CD14-positive monocyte (primary cell): ENCODE measurements at regions not wholly inside any gene's neighbourhood (a gene's known extent, or its start where the extent isn't known, plus 50 kb on each side); places are given as distances from the start of the nearest gene placed in this dataset.

Source experiments
- DNase-seq, 3 donors: peaks; one replicate each; pipeline ENCODE4 v3.0.0-alpha.2; 2011 to 2022
- H2AFZ ChIP-seq: 2 replicates; pipeline ENCODE4 v1.6.0; 2012; ENCODE audit warnings: mild to moderate bottlenecking, low read depth, low read length, inconsistent platforms; ENCODE audit not compliant: insufficient read depth, poor library complexity, severe bottlenecking
- H3K27ac ChIP-seq, 2 donors: 1 replicate in 1 of 2; 2 replicates in 1 of 2; pipeline ENCODE4 v1.5.1; 2012 to 2013; ENCODE audit warnings: low read length in 2 of 2, control low read depth in 1 of 2, inconsistent platforms in 1 of 2, low read depth in 1 of 2, mild to moderate bottlenecking in 1 of 2
- H3K27me3 ChIP-seq, 2 donors: one replicate each; pipeline versions ENCODE4 v1.6.0 to v1.6.1; 2011 to 2013; ENCODE audit warnings: low read length in 2 of 2; ENCODE audit not compliant: control insufficient read depth in 2 of 2, insufficient read depth in 2 of 2
- H3K36me3 ChIP-seq, 2 donors: replicated peaks in 1 of 2; 1 replicate in 1 of 2; 2 replicates in 1 of 2; pipeline versions ENCODE4 v1.5.1 to v1.6.1; 2012 to 2013; ENCODE audit warnings: low read length in 2 of 2, control low read depth in 1 of 2, inconsistent platforms in 1 of 2, mild to moderate bottlenecking in 1 of 2; ENCODE audit not compliant: insufficient read depth in 2 of 2, control insufficient read depth in 1 of 2
- H3K4me1 ChIP-seq, 2 donors: 1 replicate in 1 of 2; 2 replicates in 1 of 2; pipeline versions ENCODE4 v1.5.1 to v1.6.1; 2012 to 2013; ENCODE audit warnings: low read length in 2 of 2, control low read depth in 1 of 2, inconsistent platforms in 1 of 2, mild to moderate bottlenecking in 1 of 2, moderate library complexity in 1 of 2; ENCODE audit not compliant: insufficient read depth in 2 of 2, control insufficient read depth in 1 of 2
- H3K4me2 ChIP-seq: replicated peaks from 2 replicates; pipeline ENCODE3; 2012; ENCODE audit warnings: low read length, moderate library complexity, mild to moderate bottlenecking; ENCODE audit not compliant: poor library complexity, severe bottlenecking; ENCODE audit errors: extremely low read depth
- H3K4me3 ChIP-seq, 3 experiments: fragments of 200-600 bp in 1 of 3; sonication (generic) in 1 of 3; replicated peaks in 1 of 3; 1 replicate in 2 of 3; 2 replicates in 1 of 3; pipeline ENCODE4 v1.5.1; 2011 to 2013; ENCODE audit warnings: low read length in 3 of 3, mild to moderate bottlenecking in 3 of 3, control low read depth in 2 of 3, low read depth in 2 of 3, inconsistent platforms in 1 of 3, moderate library complexity in 1 of 3
- H3K79me2 ChIP-seq: 2 replicates; pipeline ENCODE4 v1.6.0; 2012; ENCODE audit warnings: mild to moderate bottlenecking, control low read depth, inconsistent platforms, low read length, moderate library complexity; ENCODE audit not compliant: insufficient read depth
- H3K9ac ChIP-seq: 2 replicates; pipeline ENCODE4 v1.6.0; 2017; ENCODE audit warnings: low read length, mild to moderate bottlenecking; ENCODE audit not compliant: insufficient read depth, poor library complexity, severe bottlenecking
- H3K9me3 ChIP-seq, 2 donors: replicated peaks in 1 of 2; 1 replicate in 1 of 2; 2 replicates in 1 of 2; pipeline versions ENCODE4 v1.5.1 to v1.6.1; 2012 to 2013; ENCODE audit warnings: low read length in 2 of 2, control low read depth in 1 of 2; ENCODE audit not compliant: control insufficient read depth in 1 of 2, insufficient read depth in 1 of 2
- H4K20me1 ChIP-seq: 2 replicates; pipeline ENCODE4 v1.6.0; 2012; ENCODE audit warnings: mild to moderate bottlenecking, low read length, control low read depth, moderate library complexity; ENCODE audit not compliant: insufficient read depth
- H3K27ac Mint-ChIP-seq, 7 donors: one replicate each; pipeline ENCODE4 v1.8.0; 2020; ENCODE audit warnings: mild to moderate bottlenecking in 7 of 7, mixed read lengths in 7 of 7, moderate library complexity in 6 of 7, inconsistent platforms in 2 of 7
- H3K27me3 Mint-ChIP-seq, 3 donors: one replicate each; pipeline ENCODE4 v1.8.0; 2021 to 2022; ENCODE audit warnings: low read depth in 3 of 3, mild to moderate bottlenecking in 3 of 3, mixed read lengths in 3 of 3, moderate library complexity in 3 of 3, inconsistent platforms in 1 of 3
- H3K36me3 Mint-ChIP-seq, 2 donors: one replicate each; pipeline ENCODE4 v1.8.0; 2020; ENCODE audit warnings: mixed read lengths in 2 of 2, inconsistent platforms in 1 of 2, mild to moderate bottlenecking in 1 of 2
- H3K4me1 Mint-ChIP-seq: one replicate; pipeline ENCODE4 v1.8.0; 2020; ENCODE audit warnings: mild to moderate bottlenecking, mixed read lengths
- H3K4me3 Mint-ChIP-seq, 2 donors: one replicate each; pipeline ENCODE4 v1.8.0; 2020; ENCODE audit warnings: mild to moderate bottlenecking in 2 of 2, mixed read lengths in 2 of 2, moderate library complexity in 1 of 2
- H3K9me3 Mint-ChIP-seq, 7 donors: one replicate each; pipeline ENCODE4 v1.8.0; 2020 to 2022; ENCODE audit warnings: mixed read lengths in 7 of 7, mild to moderate bottlenecking in 6 of 7, moderate library complexity in 6 of 7, inconsistent platforms in 2 of 7
- CTCF ChIP-seq: fragments of 200-600 bp; IDR thresholded peaks from one replicate; pipeline ENCODE4 v1.8.0; 2022; ENCODE audit warnings: antibody characterized with exemption, mild to moderate bottlenecking
- WGBS: methylation state at CpG from one replicate; pipeline ENCODE4 v1.1.5; 2013; ENCODE audit warnings: missing lambda C conversion rate; ENCODE audit not compliant: insufficient coverage; 5-methylcytosine and 5-hydroxymethylcytosine counted together
- intact Hi-C, 2 donors: fragments of 100-400 bp; cut with micrococcal nuclease; formaldehyde crosslinking; loops; one replicate each; pipeline versions ENCODE4 v1.15.0 to v1.15.1; 2023

DNA sequence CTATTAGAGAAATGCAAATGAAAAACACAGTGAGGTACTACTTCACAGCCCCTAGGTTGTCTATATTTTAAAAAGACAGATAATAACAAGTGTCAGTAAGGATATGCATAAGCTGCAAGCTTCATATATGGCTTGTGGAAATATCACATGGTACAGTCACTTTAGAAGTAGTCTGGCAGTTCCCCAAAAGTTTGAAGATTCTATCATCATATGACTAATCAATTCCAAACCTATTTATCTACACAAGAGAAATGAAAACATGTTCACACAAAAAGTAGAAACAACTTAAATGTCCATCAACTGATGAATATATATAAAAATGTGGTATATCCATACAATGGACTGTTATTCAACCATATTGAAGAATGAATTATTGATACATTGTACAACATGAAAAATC lies 185.8 kb upstream of the STK26 start:
- TF ChIP-seq CTCF: no peak
- no peaks in the 10 kb centered on the region for H3K9me3 ChIP-seq
- Mint-ChIP-seq H3K27ac (no peak overlapping the region), H3K36me3 (no peaks in the 10 kb centered on the region), H3K27me3 (peaks cover 0 to 29% (median 0%) of the 10 kb centered on the region in 3 donors), H3K9me3 (peaks cover 0 to 3% (median 0%) of the 10 kb centered on the region in 7 donors), H3K4me3 (no peak overlapping the region), H3K4me1 (peaks cover 10% of the 10 kb centered on the region)
- H2AFZ ChIP-seq: no peak overlapping the region
- H3K27ac ChIP-seq: no peak overlapping the region
- H3K4me1 ChIP-seq: peaks cover 0 to 7% of the 10 kb centered on the region in 2 donors
- H4K20me1 ChIP-seq: no peaks in the 10 kb centered on the region
- DNase-seq: no peak
- H3K4me2 ChIP-seq: no peak overlapping the region
- no peak overlapping the region for H3K9ac ChIP-seq
- H3K27me3 ChIP-seq: peaks cover 0 to 34% of the 10 kb centered on the region in 2 donors
- intact Hi-C loops: no loop called here
- H3K4me3 ChIP-seq: no peak overlapping the region
- no peaks in the 10 kb centered on the region for H3K79me2 ChIP-seq
- no peaks in the 10 kb centered on the region for H3K36me3 ChIP-seq

GRCh38 chrX:131840799-131841495 lies 182.2 kb upstream of the STK26 start:
- H3K4me2 ChIP-seq: no peak overlapping the region

More at GRCh38 chrX:131840799-131841495, 182.2 kb upstream of the STK26 start:
- DNase-seq: no peak
- H4K20me1 ChIP-seq: no peaks in the 10 kb centered on the region
- no peaks in the 10 kb centered on the region for H3K36me3 Mint-ChIP-seq
- H3K27ac ChIP-seq: no peak overlapping the region
- peaks cover 0 to 3% (median 0%) of the 10 kb centered on the region in 7 donors for H3K9me3 Mint-ChIP-seq
- peaks cover 0 to 49% (median 0%) of the 10 kb centered on the region in 3 donors for H3K27me3 Mint-ChIP-seq
- H3K36me3 ChIP-seq: no peaks in the 10 kb centered on the region
- H3K4me1 Mint-ChIP-seq: peaks cover 7% of the 10 kb centered on the region
- peak overlapping the region; percentile 1 for H2AFZ ChIP-seq
- H3K9me3 ChIP-seq: no peaks in the 10 kb centered on the region
- WGBS: 37% methylated on average over 5 of the region's 24 CpGs
- no peak for TF ChIP-seq CTCF
- H3K9ac ChIP-seq: no peak overlapping the region
- no peak overlapping the region for H3K4me3 ChIP-seq
- intact Hi-C loops: loop anchor here (10.0 kb wide), 1 partner anchor 794 kb away; no protein-coding TSS in a partner anchor
- peaks cover 0 to 7% of the 10 kb centered on the region in 2 donors for H3K4me1 ChIP-seq
- H3K27me3 ChIP-seq: peaks cover 0 to 41% of the 10 kb centered on the region in 2 donors
- H3K27ac Mint-ChIP-seq: no peak overlapping the region
- H3K79me2 ChIP-seq: no peaks in the 10 kb centered on the region
- H3K4me3 Mint-ChIP-seq: no peak overlapping the region
